GM18909 (cell line): ENCODE measurements at regions not wholly inside any gene's neighbourhood (a gene's known extent, or its start where the extent isn't known, plus 50 kb on each side); places are given as distances from the start of the nearest gene placed in this dataset.
"Not testable (repeated sequence)": the region's sequence is repeated elsewhere in the genome, so short reads cannot be mapped to it uniquely, and the experiment has no call there.

Experiments used
- ATAC-seq: cut with Tn5 transposase; IDR thresholded peaks from one replicate; pipeline ENCODE4 v1.9.1; 2021; ENCODE audit warnings: mild to moderate bottlenecking; ENCODE audit not compliant: unreplicated experiment, poor library complexity

DNA sequence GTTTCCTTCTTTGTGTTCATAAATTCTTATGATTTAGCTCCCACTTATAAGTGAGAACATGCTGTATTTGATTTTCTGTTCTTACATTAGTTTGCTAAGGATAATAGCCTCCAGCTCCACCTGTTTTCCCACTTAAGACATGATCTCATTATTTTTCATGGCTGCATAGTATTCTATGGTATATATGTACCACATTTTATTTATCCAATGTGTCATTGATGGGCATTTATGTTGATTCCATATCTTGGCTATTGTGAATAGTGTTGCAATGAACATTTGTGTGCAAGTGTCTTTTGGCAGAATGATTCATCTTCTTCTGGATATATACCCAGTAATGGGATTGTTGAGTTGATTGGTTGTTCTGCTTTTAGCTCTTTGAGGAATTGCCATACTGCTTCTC is 1234.8 kb downstream of the ADGRL3 start:
- ATAC-seq, result no peak

DNA sequence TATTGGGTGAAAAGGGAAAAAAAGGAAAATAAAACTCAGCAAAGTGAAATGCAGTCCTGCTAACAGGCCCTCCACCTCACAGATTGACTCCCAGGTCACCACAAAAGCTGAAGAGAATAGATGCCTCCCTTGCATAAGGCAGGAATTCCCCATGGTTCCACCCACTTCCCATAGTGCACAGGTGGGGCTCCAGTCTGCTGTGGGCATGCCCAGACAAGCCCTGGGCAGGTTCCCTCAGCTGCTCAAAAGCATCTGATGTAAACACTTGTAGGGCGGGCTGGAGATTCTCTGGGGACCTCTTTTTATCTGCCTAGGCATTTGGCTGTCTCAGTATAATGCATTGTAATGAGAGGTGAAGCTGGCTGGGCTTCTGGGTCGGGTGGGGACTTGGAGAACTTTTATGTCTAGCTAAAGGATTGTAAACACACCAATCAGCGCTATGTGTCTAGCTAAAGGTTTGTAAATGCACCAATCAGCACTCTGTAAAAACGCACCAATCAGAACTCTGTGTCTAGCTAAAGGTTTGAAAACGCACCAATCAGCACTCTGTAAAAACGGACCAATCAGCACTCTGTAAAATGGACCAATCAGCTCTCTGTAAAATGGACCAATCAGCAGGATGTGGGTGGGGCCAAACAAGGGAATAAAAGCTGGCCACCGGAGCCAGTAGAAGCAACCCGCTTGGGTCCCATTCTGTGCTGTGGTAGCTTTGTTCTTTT is 1231.5 kb downstream of the ADGRL3 start:
- ATAC-seq, result not testable (repeated sequence)

DNA sequence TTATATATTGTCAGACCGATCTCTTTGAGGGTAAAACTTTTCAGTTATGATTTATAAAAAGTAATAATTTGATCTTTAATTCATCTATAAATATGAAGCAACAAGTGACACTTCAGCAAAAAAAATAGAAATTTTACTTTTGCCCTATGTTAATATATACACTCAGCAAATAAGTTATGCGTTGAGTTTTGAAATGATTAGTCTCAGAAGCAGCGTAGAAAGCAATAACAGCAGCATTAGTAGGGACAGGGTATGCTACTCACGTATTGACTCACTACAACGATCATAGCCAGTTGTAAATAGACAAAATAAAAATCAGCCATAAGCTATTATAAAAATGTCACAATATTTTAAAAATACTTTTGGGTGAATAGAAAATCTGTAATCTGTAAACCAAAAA is 1229.2 kb downstream of the ADGRL3 start:
- ATAC-seq, result no peak

DNA sequence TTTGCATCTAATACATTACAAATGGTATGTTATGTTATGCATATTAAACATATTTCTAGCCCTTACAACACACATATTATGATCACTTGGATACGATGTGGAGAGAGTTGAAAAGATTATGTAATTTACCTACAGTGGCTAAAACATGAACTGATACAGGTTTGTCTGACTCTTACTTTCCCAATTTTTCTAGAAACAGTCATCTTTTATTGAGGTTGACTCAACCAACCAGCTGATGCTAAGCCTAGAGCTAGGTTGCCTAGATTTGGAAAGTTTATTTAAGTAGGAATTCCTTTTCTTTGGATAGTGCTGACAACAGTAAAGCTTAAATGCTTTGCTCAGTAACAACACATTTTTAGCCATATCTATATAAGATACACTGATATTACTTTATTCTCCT is 1215.1 kb downstream of the ADGRL3 start:
- ATAC-seq, result no peak

DNA sequence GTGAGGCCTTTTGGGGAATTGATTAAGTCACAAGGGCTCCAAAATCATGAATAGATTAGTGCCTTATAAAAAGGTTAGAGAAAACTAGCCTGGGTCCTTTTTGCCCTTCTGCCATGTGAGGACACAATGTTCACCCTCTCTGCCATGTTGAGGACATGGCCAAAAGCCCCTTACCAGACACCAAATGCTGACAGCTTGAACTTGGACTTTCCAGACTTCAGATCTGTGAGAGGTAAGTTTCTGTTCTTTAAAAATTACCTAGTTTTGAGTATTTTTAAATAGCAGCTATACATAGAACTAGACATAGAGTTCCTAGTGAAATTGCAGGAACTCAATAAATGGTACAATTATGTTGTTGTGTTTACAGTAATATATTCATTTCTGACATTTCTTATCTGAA is 1214.4 kb downstream of the ADGRL3 start:
- ATAC-seq, result no peak

DNA sequence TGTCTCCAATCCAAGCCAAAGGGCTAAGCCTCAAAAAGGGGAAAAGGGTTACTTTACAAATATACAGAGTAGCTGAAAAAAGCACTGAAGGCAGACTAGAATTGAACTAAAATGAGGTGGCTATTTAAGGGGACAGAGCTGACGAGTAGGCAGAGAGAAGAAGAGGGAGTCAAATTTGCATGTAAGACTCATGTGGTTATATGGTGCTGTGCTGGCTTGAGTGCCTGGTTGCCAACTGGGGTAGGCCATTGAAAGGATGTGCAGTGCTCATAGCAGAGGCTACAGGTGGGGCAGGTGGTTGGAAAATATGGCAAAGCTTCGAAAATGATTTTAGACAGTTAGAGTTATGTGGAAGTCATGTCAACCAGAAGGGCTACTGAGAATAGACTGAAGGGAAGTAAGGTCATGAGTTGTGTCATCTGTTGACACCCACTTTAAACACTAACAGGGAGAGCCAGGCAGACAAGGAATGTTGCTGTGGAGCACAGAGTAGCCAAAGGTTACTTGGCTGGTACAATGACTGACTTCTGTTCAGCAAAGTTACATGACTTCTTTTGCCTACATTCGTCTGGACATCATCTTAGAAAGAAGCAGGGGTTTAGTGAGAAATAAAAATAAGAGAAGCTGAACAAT is 1210.4 kb downstream of the ADGRL3 start:
- ATAC-seq, result no peak

DNA sequence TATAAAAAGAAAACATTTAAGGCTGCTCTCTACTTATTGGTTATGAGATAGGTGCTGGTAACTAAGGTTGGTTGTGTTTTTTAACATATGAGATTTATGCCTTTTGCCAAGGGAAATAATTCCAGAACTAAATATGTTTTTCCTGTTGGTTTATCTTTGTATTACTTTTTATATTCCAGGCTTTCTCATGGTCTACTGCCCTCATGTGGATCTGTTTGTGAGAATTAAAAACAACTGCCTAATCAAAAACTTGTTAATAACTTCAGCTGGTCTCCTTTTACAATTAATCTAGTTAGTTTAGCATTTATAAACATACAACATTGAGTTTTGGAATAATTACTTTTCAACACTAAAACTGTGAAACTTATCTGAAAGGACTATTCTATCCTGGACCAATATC is 1208.3 kb downstream of the ADGRL3 start:
- no peak for ATAC-seq

DNA sequence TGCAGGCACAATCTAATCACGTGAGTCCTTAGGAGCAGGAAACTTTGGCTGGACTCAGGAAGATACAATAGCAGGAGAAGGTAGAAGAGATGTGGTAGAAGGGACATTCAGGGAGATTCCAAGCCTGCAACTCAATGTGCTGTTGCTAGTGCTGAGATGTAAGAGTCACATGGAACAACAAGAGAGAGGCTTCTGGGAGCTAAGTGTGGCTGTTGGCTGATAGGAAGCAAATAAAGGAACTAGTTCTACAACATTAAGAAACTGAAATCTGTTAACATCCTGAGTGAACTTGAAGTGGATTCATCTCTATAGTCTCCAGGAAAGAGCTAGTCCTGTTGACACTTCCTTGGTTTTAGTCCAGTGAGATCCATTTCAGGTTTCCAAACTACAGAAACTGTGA is 1207.4 kb downstream of the ADGRL3 start:
- no peak for ATAC-seq

DNA sequence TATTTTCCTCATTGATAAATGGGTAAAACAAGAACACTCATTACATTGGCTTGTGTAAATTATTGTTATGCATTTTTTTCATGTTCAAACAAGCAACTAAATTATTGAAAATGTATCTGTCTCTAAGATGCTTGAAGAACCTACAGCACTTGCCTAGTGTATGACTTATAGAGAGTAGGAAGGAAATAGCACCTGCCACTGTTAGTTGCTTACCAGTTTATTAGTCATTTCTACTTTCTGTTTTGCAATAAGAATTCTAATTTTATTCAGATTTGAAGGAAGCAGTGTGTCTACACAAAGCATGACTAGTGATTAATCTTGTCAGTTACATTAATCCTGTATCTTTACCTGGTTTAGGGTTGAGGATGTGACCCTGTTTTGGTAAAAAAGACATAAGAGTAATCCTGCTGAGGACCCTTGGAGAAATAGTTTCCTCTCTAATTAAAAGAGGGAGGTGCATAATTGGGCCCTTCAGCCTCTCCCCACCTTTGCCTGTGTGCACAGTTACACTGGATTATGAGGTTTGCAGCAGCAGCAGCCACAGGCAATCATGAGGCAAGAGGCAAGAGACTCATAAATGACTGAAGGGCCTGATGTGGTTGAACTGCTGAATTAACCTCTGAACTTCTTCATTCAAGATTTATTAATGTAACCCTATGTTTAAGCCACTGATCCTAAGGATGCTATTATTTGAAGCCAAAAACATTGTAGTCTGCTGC is 1202.1 kb downstream of the ADGRL3 start:
- ATAC-seq, result no peak

DNA sequence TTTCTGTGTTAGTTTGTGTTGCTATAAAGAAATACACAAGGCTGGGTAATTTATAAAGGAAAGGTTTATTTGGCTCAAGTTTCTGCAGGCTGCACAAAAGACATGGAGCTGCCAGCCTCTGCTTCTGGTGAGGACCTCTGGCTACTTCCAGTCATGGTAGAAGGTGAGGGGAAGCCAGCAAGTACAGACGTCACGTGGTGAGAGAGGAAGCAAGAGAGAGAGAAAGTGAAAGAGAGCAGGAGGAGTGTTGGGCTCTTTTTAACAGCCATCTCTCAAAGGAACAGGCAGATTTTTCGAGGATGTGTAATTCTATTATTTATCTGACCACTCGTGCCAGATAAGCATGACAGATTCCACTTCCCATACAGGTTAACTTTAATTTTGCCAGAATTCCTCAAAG is 1199.1 kb downstream of the ADGRL3 start:
- peak; percentile 43 for ATAC-seq

DNA sequence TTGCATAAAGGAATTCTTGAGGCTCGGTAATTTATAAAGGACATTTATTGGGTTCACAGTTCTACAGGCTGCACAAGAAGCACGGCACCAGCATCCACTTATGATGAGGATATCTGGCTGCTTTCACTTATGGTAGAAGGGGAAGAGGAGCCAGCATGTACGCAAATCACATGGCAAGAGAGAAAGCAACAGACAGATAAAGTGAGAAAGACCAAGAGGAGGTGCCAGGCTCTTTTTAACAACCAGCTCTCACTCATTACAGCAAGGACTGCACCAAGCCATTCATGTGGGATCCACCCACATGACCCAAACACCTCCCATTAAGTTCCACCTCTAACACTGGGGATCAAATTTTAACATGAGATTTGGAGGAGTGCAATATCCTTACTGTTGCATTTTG is 1198.2 kb downstream of the ADGRL3 start:
- no peak for ATAC-seq

DNA sequence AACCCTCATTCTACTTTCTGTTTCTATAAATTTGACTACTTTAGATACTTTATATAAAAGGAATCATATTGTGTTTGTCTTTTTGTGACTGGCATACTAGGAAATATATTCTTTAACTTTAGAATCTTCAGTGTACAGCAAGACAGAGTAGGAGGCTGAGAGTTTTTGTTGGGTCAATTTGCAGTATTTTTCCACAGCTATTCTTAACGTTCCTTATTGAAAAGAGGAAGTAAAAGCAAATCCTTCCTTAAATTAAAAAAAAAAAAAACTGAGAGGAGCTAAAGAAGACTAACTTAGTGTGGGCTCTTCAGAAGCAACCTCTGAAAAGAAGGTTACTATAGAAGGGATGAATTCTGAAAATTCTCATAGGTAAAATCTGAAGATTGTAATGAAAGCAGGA is 1194.6 kb downstream of the ADGRL3 start:
- ATAC-seq, result no peak

DNA sequence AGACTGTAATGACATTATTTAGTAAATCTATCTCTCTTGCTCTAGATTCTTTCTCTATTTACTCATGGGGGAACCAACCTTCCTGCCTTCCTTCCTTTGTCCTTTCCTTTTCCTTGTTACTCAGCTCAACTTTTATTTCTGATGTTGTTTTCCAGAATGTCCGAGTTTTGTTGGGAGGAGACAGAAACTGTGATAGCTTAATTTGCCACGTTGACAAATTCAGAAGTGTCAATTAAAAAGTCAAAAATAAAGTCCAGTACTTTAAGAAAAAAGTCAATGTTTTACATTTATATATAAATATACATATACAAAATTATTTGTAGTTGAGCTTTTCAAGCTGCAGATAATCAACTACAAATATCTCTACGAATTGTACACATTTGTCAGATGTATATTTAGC is 1187.7 kb downstream of the ADGRL3 start:
- ATAC-seq, result no peak

DNA sequence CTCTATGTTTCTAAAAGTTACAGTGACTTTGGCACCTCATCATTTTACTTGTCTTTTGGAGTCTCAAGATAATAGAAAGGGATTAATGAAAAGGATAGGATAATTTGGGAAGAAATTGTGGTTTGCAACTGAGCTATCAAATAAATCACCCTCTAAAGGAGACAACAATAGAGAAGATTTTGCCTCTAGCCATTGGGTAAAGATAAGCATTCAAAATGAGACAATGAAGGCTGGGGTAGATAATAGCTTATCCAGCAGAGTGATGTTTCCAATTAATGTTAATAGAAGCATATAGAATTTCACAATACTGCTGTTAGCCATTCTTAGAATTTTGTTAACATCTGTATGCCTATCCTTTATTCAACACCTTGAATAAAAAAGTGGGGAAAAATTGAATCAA is 1177.6 kb downstream of the ADGRL3 start:
- ATAC-seq, result no peak

DNA sequence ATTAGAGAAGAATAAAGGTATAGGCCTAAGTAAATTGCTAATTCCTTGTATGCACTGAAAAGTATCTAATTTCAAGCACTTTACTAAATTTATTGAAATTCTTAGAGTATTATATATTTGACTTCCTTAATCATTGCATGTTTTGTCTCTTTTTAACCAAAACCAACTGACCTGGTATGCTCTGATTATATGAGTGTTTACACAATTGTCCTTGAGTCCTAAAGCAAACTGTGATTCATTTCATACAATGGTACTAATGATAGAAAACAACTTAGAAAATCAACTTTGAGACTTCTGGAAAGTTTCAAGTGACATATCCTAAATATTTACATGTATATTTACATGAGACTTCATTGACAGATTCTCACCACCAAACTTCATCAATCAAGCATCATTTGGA is 1177.1 kb downstream of the ADGRL3 start:
- ATAC-seq, result no peak

DNA sequence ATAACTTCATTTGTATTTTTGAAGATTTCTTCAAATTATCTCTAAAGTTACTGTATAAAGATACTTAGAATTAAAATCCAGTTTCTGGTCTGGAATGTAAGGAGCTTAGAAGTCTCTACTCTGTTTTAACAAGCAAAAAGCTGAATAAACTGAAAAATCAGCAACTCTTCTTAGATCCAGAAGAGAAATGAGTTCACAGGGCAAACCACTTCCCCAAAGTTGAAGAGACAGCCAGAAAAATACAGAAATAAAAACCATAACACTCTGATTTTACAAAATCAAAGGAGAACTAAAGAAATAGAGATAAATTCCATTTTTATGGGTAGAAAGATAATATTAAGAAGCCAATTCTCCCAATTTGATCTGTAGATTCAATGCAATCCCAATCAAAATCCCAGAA is 1166.8 kb downstream of the ADGRL3 start:
- ATAC-seq, result no peak

DNA sequence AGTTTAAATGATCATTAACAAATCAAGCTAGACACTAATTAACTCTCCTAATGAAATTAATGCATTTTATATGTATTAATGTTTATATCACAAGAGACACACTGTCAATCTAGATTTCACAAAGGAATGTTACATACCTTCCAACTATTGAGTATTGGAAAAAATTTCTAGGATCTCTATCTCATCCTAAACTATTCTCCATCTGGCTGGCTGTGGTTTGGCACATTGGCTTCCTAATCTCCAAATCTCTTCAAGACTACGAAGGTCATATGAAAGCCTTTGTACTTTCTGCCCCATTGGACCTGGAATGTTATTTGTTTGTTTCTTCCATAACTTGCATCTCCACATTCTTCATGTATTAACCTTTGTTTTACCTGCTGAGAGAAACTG is 1160.0 kb downstream of the ADGRL3 start:
- no peak for ATAC-seq

DNA sequence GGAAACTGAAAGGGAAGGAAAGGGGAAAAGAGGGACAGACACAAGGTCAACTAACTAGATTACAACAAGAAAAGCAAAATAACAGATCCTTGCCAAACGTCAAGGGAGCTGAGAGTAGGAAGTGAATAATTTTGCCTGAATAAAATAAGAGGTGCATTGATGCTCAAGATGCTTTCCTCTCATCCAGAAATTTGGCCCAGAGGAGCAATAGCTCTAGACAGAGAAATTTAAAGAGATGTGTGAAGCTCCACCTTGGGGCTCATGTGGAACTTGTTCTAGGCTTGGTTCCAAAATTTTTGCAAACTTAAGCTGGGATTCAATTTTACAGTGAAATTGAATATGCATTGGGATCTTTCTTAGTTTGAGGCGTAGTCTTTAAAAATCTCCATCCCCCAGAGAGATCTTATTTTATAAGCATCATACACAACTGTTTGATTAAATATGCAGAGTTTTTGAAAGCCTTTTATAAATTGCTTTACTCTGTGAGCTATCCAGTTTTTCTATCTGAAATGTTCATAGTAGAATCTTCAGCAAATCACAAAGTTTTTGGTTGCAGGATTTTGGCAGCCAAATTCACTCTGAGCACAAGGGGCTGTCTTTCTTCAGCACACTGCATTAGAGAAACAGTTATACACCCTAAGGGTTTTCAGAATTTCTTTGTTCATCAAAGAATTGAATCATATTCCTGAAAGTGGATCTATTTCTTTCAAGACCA is 1159.5 kb downstream of the ADGRL3 start:
- ATAC-seq, result no peak

DNA sequence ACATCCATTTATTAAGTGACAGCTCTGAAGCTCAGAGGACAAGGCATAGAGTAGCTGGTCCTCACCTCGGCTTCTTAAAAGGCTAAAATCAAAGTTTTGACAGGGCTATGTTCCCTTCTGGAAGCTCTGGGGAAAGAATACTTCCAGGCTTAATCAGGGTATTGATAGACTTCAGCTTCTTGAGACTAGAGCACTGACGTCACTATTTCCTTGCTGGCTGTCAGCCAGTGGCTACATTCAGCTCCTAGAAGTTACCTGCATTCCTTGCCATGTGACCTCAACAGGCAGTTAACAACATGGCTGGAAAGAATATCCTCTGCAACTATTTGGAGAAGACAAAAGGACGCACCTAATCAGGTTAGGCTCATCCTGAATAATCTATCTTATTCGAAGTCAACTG is 1144.8 kb downstream of the ADGRL3 start:
- no peak for ATAC-seq

DNA sequence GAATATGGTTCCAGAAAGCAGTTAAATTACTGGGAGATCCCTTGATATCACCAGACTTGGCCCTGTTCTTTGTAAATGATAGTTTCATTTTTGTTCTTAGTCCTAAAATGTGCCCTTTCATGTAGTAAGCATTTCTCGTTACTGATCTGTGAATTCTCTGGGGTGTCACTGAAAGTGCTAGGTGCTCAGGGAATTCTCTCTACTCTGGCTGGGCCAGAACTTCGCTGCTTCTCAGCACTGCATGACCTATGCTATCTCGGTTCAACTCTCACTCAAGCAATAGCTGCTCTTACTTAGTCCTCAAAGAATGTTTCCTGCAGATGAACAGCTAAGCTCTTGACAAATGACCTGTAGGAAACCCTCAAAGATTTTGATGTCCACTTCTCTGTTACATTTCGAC is 1144.3 kb downstream of the ADGRL3 start:
- no peak for ATAC-seq

DNA sequence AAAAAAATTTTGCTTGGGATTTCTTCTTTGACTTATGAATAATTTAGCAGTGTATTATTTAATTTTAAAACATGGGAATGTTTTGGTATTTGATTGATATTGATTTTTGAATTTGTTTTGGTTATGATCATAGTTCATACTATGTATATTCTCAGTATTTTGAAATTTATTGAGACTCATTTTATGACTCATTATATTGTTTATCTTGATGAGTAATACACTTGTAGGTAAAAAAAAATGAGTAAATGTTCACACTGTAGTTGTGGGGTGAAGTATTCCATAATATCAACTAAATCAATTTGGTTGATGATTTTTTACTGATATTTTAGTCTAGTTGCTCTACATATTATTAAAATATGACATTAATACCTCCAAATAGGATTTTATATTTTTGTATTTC is 1142.2 kb downstream of the ADGRL3 start:
- no peak for ATAC-seq
